ENCODE measurements at regions not wholly inside any gene's neighbourhood (a gene's known extent, or its start where the extent isn't known, plus 50 kb on each side); places are given as distances from the start of the nearest gene placed in this dataset.

GRCh38 chr1:163834778-163835177 is 513.0 kb downstream of the NUF2 start:
- no peak overlapping the region for H3K9ac ChIP-seq (ENCODE audit: low read length)
- H3K27me3 ChIP-seq (ENCODE audit: control insufficient read depth, insufficient read depth, low read length) = no peaks in the 10 kb centered on the region
- no peaks in the 10 kb centered on the region for H3K9me3 ChIP-seq (ENCODE audit: control insufficient read depth, low read depth, low read length)
- no peaks in the 10 kb centered on the region for H3K36me3 ChIP-seq (ENCODE audit: control insufficient read depth, low read depth, low read length)
- H3K4me3 ChIP-seq (ENCODE audit: low read length) = no peak overlapping the region
- peaks cover 12% of the 10 kb centered on the region for H3K4me1 ChIP-seq (ENCODE audit: control insufficient read depth, low read depth, low read length)
- no peak overlapping the region for H3K27ac ChIP-seq (ENCODE audit: low read length)

- Histone ChIP-seq H3K27ac (ENCODE audit: low read length) (no peak overlapping the region), H3K9ac (ENCODE audit: low read length) (no peak overlapping the region), H3K9me3 (ENCODE audit: control insufficient read depth, low read depth, low read length) (no peaks in the 10 kb centered on the region), H3K4me1 (ENCODE audit: control insufficient read depth, low read depth, low read length) (peaks cover 12% of the 10 kb centered on the region), H3K4me3 (ENCODE audit: low read length) (no peak overlapping the region), H3K27me3 (ENCODE audit: control insufficient read depth, insufficient read depth, low read length) (no peaks in the 10 kb centered on the region), H3K36me3 (ENCODE audit: control insufficient read depth, low read depth, low read length) (no peaks in the 10 kb centered on the region)
Measured at GRCh38 chr1:163836481-163836880, 514.7 kb downstream of the NUF2 start.

- no peak overlapping the region for H3K27ac ChIP-seq (ENCODE audit: low read length)
- no peaks in the 10 kb centered on the region for H3K36me3 ChIP-seq (ENCODE audit: control insufficient read depth, low read depth, low read length)
- H3K9ac ChIP-seq (ENCODE audit: low read length) = no peak overlapping the region
- H3K4me1 ChIP-seq (ENCODE audit: control insufficient read depth, low read depth, low read length) = peaks cover 12% of the 10 kb centered on the region
- H3K27me3 ChIP-seq (ENCODE audit: control insufficient read depth, insufficient read depth, low read length) = no peaks in the 10 kb centered on the region
- H3K4me3 ChIP-seq (ENCODE audit: low read length) = no peak overlapping the region
- no peaks in the 10 kb centered on the region for H3K9me3 ChIP-seq (ENCODE audit: control insufficient read depth, low read depth, low read length)
Measured at GRCh38 chr1:163837206-163837605, 515.5 kb downstream of the NUF2 start.

GRCh38 chr1:163842571-163842970 is 520.8 kb downstream of the NUF2 start:
- no peak overlapping the region for H3K27ac ChIP-seq (ENCODE audit: low read length)
- no peaks in the 10 kb centered on the region for H3K4me1 ChIP-seq (ENCODE audit: control insufficient read depth, low read depth, low read length)
- H3K9ac ChIP-seq (ENCODE audit: low read length) = no peak overlapping the region
- H3K9me3 ChIP-seq (ENCODE audit: control insufficient read depth, low read depth, low read length) = no peaks in the 10 kb centered on the region
- H3K4me3 ChIP-seq (ENCODE audit: low read length) = no peak overlapping the region
- no peaks in the 10 kb centered on the region for H3K27me3 ChIP-seq (ENCODE audit: control insufficient read depth, insufficient read depth, low read length)
- H3K36me3 ChIP-seq (ENCODE audit: control insufficient read depth, low read depth, low read length) = no peaks in the 10 kb centered on the region

- Histone ChIP-seq H3K4me1 (ENCODE audit: control insufficient read depth, low read depth, low read length) (no peaks in the 10 kb centered on the region), H3K9ac (ENCODE audit: low read length) (no peak overlapping the region), H3K9me3 (ENCODE audit: control insufficient read depth, low read depth, low read length) (no peaks in the 10 kb centered on the region)
Measured at GRCh38 chr1:163844459-163844858, 522.7 kb downstream of the NUF2 start.

GRCh38 chr1:163845279-163845678 is 523.5 kb downstream of the NUF2 start:
- Histone ChIP-seq H3K27ac (ENCODE audit: low read length) (no peak overlapping the region), H3K4me1 (ENCODE audit: control insufficient read depth, low read depth, low read length) (no peaks in the 10 kb centered on the region), H3K4me3 (ENCODE audit: low read length) (no peak overlapping the region), H3K9ac (ENCODE audit: low read length) (no peak overlapping the region), H3K27me3 (ENCODE audit: control insufficient read depth, insufficient read depth, low read length) (no peaks in the 10 kb centered on the region), H3K9me3 (ENCODE audit: control insufficient read depth, low read depth, low read length) (no peaks in the 10 kb centered on the region), H3K36me3 (ENCODE audit: control insufficient read depth, low read depth, low read length) (no peaks in the 10 kb centered on the region)

More at GRCh38 chr1:163844459-163844858, 522.7 kb downstream of the NUF2 start:
- no peaks in the 10 kb centered on the region for H3K27me3 ChIP-seq (ENCODE audit: control insufficient read depth, insufficient read depth, low read length)
- no peak overlapping the region for H3K4me3 ChIP-seq (ENCODE audit: low read length)
- no peak overlapping the region for H3K27ac ChIP-seq (ENCODE audit: low read length)
- no peaks in the 10 kb centered on the region for H3K36me3 ChIP-seq (ENCODE audit: control insufficient read depth, low read depth, low read length)

GRCh38 chr1:163863731-163864130 is 542.0 kb downstream of the NUF2 start:
- Histone ChIP-seq H3K4me1 (ENCODE audit: control insufficient read depth, low read depth, low read length) (no peaks in the 10 kb centered on the region), H3K36me3 (ENCODE audit: control insufficient read depth, low read depth, low read length) (no peaks in the 10 kb centered on the region), H3K27me3 (ENCODE audit: control insufficient read depth, insufficient read depth, low read length) (no peaks in the 10 kb centered on the region), H3K9ac (ENCODE audit: low read length) (no peak overlapping the region), H3K9me3 (ENCODE audit: control insufficient read depth, low read depth, low read length) (no peaks in the 10 kb centered on the region), H3K27ac (ENCODE audit: low read length) (no peak overlapping the region), H3K4me3 (ENCODE audit: low read length) (no peak overlapping the region)

GRCh38 chr1:163864207-163864606 is 542.5 kb downstream of the NUF2 start:
- Histone ChIP-seq H3K9ac (ENCODE audit: low read length) (no peak overlapping the region), H3K27ac (ENCODE audit: low read length) (no peak overlapping the region), H3K36me3 (ENCODE audit: control insufficient read depth, low read depth, low read length) (no peaks in the 10 kb centered on the region), H3K4me1 (ENCODE audit: control insufficient read depth, low read depth, low read length) (no peaks in the 10 kb centered on the region), H3K4me3 (ENCODE audit: low read length) (no peak overlapping the region), H3K9me3 (ENCODE audit: control insufficient read depth, low read depth, low read length) (no peaks in the 10 kb centered on the region), H3K27me3 (ENCODE audit: control insufficient read depth, insufficient read depth, low read length) (no peaks in the 10 kb centered on the region)

GRCh38 chr1:163866564-163866963 is 544.8 kb downstream of the NUF2 start:
- no peaks in the 10 kb centered on the region for H3K4me1 ChIP-seq (ENCODE audit: control insufficient read depth, low read depth, low read length)
- H3K4me3 ChIP-seq (ENCODE audit: low read length) = no peak overlapping the region
- no peak overlapping the region for H3K27ac ChIP-seq (ENCODE audit: low read length)
- no peaks in the 10 kb centered on the region for H3K9me3 ChIP-seq (ENCODE audit: control insufficient read depth, low read depth, low read length)
- no peak overlapping the region for H3K9ac ChIP-seq (ENCODE audit: low read length)
- H3K36me3 ChIP-seq (ENCODE audit: control insufficient read depth, low read depth, low read length) = no peaks in the 10 kb centered on the region
- H3K27me3 ChIP-seq (ENCODE audit: control insufficient read depth, insufficient read depth, low read length) = no peaks in the 10 kb centered on the region

GRCh38 chr1:163870666-163871065 is 548.9 kb downstream of the NUF2 start:
- H3K4me3 ChIP-seq (ENCODE audit: low read length) = no peak overlapping the region
- no peaks in the 10 kb centered on the region for H3K9me3 ChIP-seq (ENCODE audit: control insufficient read depth, low read depth, low read length)
- H3K27ac ChIP-seq (ENCODE audit: low read length) = no peak overlapping the region
- peaks cover 6% of the 10 kb centered on the region for H3K4me1 ChIP-seq (ENCODE audit: control insufficient read depth, low read depth, low read length)
- H3K36me3 ChIP-seq (ENCODE audit: control insufficient read depth, low read depth, low read length) = no peaks in the 10 kb centered on the region
- no peaks in the 10 kb centered on the region for H3K27me3 ChIP-seq (ENCODE audit: control insufficient read depth, insufficient read depth, low read length)
- no peak overlapping the region for H3K9ac ChIP-seq (ENCODE audit: low read length)

- no peak overlapping the region for H3K4me3 ChIP-seq (ENCODE audit: low read length)
- H3K4me1 ChIP-seq (ENCODE audit: control insufficient read depth, low read depth, low read length) = peaks cover 8% of the 10 kb centered on the region
- no peaks in the 10 kb centered on the region for H3K9me3 ChIP-seq (ENCODE audit: control insufficient read depth, low read depth, low read length)
- no peaks in the 10 kb centered on the region for H3K27me3 ChIP-seq (ENCODE audit: control insufficient read depth, insufficient read depth, low read length)
- H3K36me3 ChIP-seq (ENCODE audit: control insufficient read depth, low read depth, low read length) = no peaks in the 10 kb centered on the region
- no peak overlapping the region for H3K9ac ChIP-seq (ENCODE audit: low read length)
- no peak overlapping the region for H3K27ac ChIP-seq (ENCODE audit: low read length)
Measured at GRCh38 chr1:163872067-163872466, 550.3 kb downstream of the NUF2 start.

- H3K4me1 ChIP-seq (ENCODE audit: control insufficient read depth, low read depth, low read length) = peaks cover 8% of the 10 kb centered on the region
- no peak overlapping the region for H3K27ac ChIP-seq (ENCODE audit: low read length)
- H3K9me3 ChIP-seq (ENCODE audit: control insufficient read depth, low read depth, low read length) = no peaks in the 10 kb centered on the region
- no peaks in the 10 kb centered on the region for H3K36me3 ChIP-seq (ENCODE audit: control insufficient read depth, low read depth, low read length)
- H3K4me3 ChIP-seq (ENCODE audit: low read length) = no peak overlapping the region
- H3K9ac ChIP-seq (ENCODE audit: low read length) = no peak overlapping the region
- no peaks in the 10 kb centered on the region for H3K27me3 ChIP-seq (ENCODE audit: control insufficient read depth, insufficient read depth, low read length)
Measured at GRCh38 chr1:163874070-163874469, 552.3 kb downstream of the NUF2 start.

Data from iPS-18a (cell line).